SW 1271 (cell line): ENCODE measurements at regions not wholly inside any gene's neighbourhood (a gene's known extent, or its start where the extent isn't known, plus 50 kb on each side); places are given as distances from the start of the nearest gene placed in this dataset.
"Not testable (repeated sequence)": the region's sequence is repeated elsewhere in the genome, so short reads cannot be mapped to it uniquely, and the experiment has no call there.

Experiments used
- DNase-seq, 2 experiments: peaks; one replicate each; lab custom pipeline; 2025; lab: John Stamatoyannopoulos, UW

DNA sequence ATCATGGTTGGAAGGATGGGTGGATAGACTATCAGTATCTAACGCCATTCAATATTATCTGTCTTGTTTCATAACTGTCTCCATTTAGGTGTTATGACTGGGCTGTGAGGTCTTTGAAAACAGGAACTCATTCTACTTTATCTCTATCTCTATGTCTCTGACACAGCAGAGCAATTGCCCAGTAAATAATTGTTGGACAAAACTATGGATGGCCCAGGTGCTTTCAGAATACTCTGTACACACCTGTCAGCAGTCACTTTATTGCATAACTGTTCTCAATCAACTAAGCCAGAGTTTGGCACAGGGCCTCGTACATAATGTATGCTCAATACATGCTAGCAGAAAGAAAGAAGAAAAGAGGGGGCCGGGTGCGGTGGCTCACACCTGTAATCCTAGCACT, 210.3 kb downstream of the OPA1 start:
- DNase-seq = no peak

- peak in 1 of 2 experiments; percentile 8 for DNase-seq
Observed at GRCh38 chr3:193805448-193805847, 212.4 kb downstream of the OPA1 start.

- no peak for DNase-seq
Observed at GRCh38 chr3:193808317-193808716, 215.3 kb downstream of the OPA1 start.

DNA sequence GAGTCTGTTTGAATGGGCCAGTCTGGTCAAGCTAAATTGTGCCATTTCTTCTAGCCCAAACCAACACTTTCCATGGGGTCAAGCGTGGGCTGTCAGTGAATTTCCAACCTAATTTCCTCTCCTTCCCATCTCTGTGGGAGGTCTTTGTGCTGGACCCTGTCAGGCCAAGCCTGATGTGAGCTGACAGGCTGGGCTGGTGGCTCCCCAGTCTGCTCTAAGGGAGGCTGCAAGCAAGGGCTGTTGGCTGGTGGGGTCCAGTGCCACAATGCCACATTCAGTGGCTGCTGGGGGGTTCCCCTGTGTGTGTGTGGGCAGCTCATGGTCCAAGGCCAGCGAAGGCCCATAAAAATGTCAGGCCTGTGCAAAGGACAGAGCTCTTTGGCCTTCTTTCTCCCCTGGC, 216.1 kb downstream of the OPA1 start:
- DNase-seq = no peak

GRCh38 chr3:193812078-193812725, 219.2 kb downstream of the OPA1 start:
- no peak for DNase-seq

GRCh38 chr3:193812791-193813500, 219.9 kb downstream of the OPA1 start:
- DNase-seq = no peak

DNA sequence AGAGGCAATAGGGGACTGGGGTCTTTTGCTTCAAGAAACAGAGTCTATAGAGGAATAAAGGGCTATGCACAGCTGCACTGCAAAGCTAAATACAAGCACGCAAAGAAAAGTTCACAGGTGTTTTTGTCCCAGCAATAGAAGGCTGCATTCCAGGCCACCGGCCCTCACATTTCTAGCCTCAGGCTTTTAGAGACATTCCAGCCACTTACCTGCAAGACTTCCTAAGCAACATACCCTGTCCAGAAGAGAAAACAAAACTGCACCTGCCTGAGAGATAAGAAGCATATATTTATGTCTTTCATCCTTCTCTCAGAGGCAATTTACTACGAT, 220.5 kb downstream of the OPA1 start:
- no peak for DNase-seq

- no peak for DNase-seq
Observed at GRCh38 chr3:193814166-193814892, 221.3 kb downstream of the OPA1 start.

GRCh38 chr3:193815246-193816027, 222.4 kb downstream of the OPA1 start:
- DNase-seq = no peak

GRCh38 chr3:193816028-193816395, 223.0 kb downstream of the OPA1 start:
- DNase-seq = no peak

GRCh38 chr3:193816656-193817311, 223.8 kb downstream of the OPA1 start:
- DNase-seq = no peak

- DNase-seq = no peak
Observed at GRCh38 chr3:193819117-193820010, 226.4 kb downstream of the OPA1 start.

DNA sequence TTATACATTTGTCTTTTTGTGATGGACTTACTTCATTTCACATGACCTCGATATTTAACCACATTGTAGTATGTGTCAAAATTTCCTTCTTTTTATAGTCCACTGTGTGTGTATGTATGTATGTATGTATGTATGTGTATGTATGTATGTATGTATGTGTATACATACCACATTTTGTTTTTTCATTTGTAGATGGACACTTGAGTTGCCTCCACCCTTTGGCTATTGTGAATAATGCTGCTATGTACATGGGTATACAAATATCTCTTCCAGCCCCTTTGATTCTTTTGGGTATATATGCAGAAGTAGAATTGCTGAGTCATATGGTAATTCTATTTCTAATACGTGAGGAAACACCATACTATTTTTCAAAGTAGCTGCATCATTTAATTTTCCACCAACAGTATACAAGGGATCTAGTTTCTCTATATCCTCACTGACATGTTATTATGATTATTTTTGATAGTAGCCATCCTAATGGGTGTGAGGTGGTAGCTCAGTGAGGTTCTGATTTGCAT, 228.2 kb downstream of the OPA1 start:
- no peak for DNase-seq

DNA sequence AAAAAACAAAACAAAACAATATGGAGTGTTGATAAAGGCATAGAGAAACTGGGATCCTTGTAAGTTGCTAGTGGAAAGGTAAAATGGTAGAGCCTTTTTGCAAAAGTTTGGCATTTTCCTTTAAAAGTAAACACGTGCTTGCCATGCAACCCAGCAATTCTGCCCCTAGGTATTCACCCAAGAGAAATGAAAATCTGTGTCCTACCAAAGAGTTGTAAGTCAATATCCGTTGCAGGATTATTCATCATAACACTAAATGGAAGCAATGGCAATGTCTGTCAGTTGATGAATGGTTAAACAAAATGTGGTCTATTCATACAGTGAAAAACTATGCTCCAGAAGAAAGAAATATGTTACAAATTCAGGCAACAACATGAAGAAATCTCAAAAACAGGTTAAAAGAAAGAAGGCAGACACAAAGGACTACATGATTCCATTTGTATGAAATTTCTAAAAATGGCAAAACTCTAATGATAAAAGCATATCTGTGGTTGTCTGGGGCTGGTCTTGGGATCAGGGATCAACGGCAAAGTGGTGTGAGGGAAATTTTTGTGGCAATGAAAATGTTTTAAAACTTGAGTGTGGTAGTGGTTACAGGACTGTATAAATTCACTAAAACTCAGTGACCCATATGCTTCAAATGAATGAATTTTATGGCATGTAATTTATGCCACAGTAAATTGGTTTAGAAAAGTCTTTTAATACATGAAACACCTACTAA, 229.6 kb downstream of the OPA1 start:
- no peak for DNase-seq

DNA sequence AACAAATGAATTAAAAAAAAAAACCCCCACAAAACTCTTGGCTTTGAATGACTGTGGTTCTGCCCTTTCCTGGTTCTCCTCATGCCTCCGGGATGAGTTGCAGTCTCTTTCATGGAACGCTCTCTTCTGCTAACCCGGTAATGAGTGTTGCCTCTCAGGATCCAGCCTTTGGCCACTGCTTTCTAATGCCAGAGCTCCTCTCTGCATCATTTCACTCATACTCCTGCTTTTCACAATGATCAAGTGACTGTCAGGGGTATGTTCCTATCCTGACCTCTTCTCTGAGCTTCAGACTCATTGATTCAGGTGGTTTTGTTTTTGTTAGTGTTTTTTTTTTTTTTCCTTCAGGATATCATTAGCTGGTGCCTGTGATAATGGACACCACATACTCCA, 230.2 kb downstream of the OPA1 start:
- not testable (repeated sequence) for DNase-seq

GRCh38 chr3:193824365-193824764, 231.4 kb downstream of the OPA1 start:
- no peak for DNase-seq

DNA sequence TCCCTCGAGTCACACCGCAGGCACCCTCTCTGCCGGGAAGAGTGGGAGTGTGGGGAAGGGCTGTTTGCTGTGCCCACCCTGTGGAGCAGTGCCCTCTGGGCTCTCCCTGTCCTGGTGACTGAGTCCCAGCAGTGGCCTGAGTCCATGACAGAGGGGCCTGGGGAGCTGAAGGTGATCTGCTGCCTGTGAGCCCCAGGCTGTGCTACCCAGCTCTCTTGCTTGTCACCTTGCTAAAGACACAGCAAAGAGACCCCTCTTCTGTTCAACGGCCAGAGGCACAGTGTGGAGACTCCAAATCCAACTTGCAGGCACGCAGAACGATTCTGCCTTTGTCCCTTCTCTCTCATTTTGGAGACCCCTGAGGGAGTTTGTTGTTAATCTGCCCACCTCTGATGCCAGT, 232.6 kb downstream of the OPA1 start:
- no peak for DNase-seq

GRCh38 chr3:193826159-193826795, 233.3 kb downstream of the OPA1 start:
- no peak for DNase-seq

DNA sequence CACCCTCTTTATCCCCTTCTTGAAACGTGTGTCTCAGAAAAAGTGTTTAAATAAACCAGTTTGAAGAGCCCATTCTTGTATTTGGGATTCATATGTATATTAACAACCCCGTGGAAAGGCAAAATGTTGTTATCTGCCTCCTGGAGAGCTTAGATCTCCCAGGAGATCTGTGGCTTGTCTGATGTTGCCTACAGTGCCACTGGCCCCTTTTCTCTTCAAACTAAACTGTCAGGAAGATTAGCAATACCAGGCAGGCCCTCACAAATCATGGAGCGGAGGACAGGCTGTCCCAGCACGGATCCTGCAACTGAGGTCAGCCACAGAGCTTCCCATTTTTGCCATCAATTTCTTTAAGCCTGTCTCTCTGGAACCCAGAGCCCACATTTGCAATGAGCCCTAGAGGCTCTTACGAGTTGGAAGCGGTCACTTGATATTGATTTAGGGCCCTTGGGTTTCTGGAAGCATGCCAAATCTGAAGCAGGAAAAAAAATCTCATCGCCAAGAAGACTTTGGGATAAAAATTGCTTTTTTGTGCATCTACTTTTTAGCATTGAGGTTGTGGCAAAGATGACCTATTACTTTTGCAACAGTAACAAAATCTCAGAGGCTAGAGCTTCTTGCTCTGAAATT, 234.1 kb downstream of the OPA1 start:
- DNase-seq = no peak
